ENCODE measurements at regions not wholly inside any gene's neighbourhood (a gene's known extent, or its start where the extent isn't known, plus 50 kb on each side); places are given as distances from the start of the nearest gene placed in this dataset.

- TF ChIP-seq E2F1 (CRISPR knock-in tag; IDR thresholded peaks at IDR 0.05) (no peak), ARID4B (CRISPR knock-in tag; IDR thresholded peaks at IDR 0.05; ENCODE audit: borderline replicate concordance) (no peak)
Observed at GRCh38 chr12:67145692-67146091, 123.5 kb upstream of the CAND1 start.
